ENCODE measurements at regions not wholly inside any gene's neighbourhood (a gene's known extent, or its start where the extent isn't known, plus 50 kb on each side); places are given as distances from the start of the nearest gene placed in this dataset.

- Histone ChIP-seq H3K9me3 (ENCODE audit: control insufficient read depth in 2 of 2, insufficient read depth in 1 of 2, low read depth in 1 of 2, low read length in 1 of 2) (no peaks in the 10 kb centered on the region), H3K4me3 (ENCODE audit: low read depth in 1 of 3, low read length in 3 of 3) (no peak overlapping the region), H3K36me3 (ENCODE audit: control insufficient read depth in 3 of 3, insufficient read depth in 2 of 3, low read depth in 1 of 3, low read length in 3 of 3) (no peaks in the 10 kb centered on the region), H3K27me3 (ENCODE audit: control insufficient read depth in 3 of 3, insufficient read depth in 3 of 3, low read length in 3 of 3) (no peaks in the 10 kb centered on the region), H3K27ac (ENCODE audit: low read depth in 1 of 3, low read length in 2 of 3) (no peak overlapping the region), H3K4me1 (ENCODE audit: control insufficient read depth in 3 of 3, insufficient read depth in 2 of 3, low read depth in 1 of 3, low read length in 2 of 3) (no peaks in the 10 kb centered on the region)
- FAIRE-seq = no peak
- WGBS, 3 donors = 75 to 88% (median 83%) methylated on average over 2 of the region's 2 CpGs
- no peak for DNase-seq
These were observed 1341.7 kb downstream of the PCDH7 start for GRCh38 chr4:32061916-32062315.

- Histone ChIP-seq H3K9me3 (ENCODE audit: control insufficient read depth in 2 of 2, insufficient read depth in 1 of 2, low read depth in 1 of 2, low read length in 1 of 2) (peaks cover 2 to 7% of the 10 kb centered on the region in 2 donors), H3K36me3 (ENCODE audit: control insufficient read depth in 3 of 3, insufficient read depth in 2 of 3, low read depth in 1 of 3, low read length in 3 of 3) (no peaks in the 10 kb centered on the region), H3K4me1 (ENCODE audit: control insufficient read depth in 3 of 3, insufficient read depth in 2 of 3, low read depth in 1 of 3, low read length in 2 of 3) (no peaks in the 10 kb centered on the region), H3K27me3 (ENCODE audit: control insufficient read depth in 3 of 3, insufficient read depth in 3 of 3, low read length in 3 of 3) (no peaks in the 10 kb centered on the region), H3K4me3 (ENCODE audit: low read depth in 1 of 3, low read length in 3 of 3) (no peak overlapping the region), H3K27ac (ENCODE audit: low read depth in 1 of 3, low read length in 2 of 3) (no peak overlapping the region)
- 40 to 68% (median 42%) methylated on average over 2 of the region's 2 CpGs for WGBS, 3 donors
- no peak for FAIRE-seq
- no peak for DNase-seq
These were observed 1353.4 kb downstream of the PCDH7 start for GRCh38 chr4:32073542-32073941.

GRCh38 chr4:32087211-32087610 lies 1367.0 kb downstream of the PCDH7 start:
- DNase-seq (no peak), FAIRE-seq (no peak)
- H3K27ac ChIP-seq (ENCODE audit: low read depth in 1 of 3, low read length in 2 of 3) = no peak overlapping the region
- no peaks in the 10 kb centered on the region for H3K36me3 ChIP-seq (ENCODE audit: control insufficient read depth in 3 of 3, insufficient read depth in 2 of 3, low read depth in 1 of 3, low read length in 3 of 3)
- H3K4me3 ChIP-seq (ENCODE audit: low read depth in 1 of 3, low read length in 3 of 3) = no peak overlapping the region
- WGBS, 3 donors = 70 to 82% (median 73%) methylated on average over 2 of the region's 2 CpGs
- no peaks in the 10 kb centered on the region for H3K27me3 ChIP-seq (ENCODE audit: control insufficient read depth in 3 of 3, insufficient read depth in 3 of 3, low read length in 3 of 3)
- peaks cover 0 to 8% of the 10 kb centered on the region in 2 donors for H3K9me3 ChIP-seq (ENCODE audit: control insufficient read depth in 2 of 2, insufficient read depth in 1 of 2, low read depth in 1 of 2, low read length in 1 of 2)
- H3K4me1 ChIP-seq (ENCODE audit: control insufficient read depth in 3 of 3, insufficient read depth in 2 of 3, low read depth in 1 of 3, low read length in 2 of 3) = no peaks in the 10 kb centered on the region

- Histone ChIP-seq H3K4me3 (ENCODE audit: low read depth in 1 of 3, low read length in 3 of 3) (no peak overlapping the region), H3K36me3 (ENCODE audit: control insufficient read depth in 3 of 3, insufficient read depth in 2 of 3, low read depth in 1 of 3, low read length in 3 of 3) (no peaks in the 10 kb centered on the region), H3K9me3 (ENCODE audit: control insufficient read depth in 2 of 2, insufficient read depth in 1 of 2, low read depth in 1 of 2, low read length in 1 of 2) (no peaks in the 10 kb centered on the region), H3K4me1 (ENCODE audit: control insufficient read depth in 3 of 3, insufficient read depth in 2 of 3, low read depth in 1 of 3, low read length in 2 of 3) (no peaks in the 10 kb centered on the region), H3K27me3 (ENCODE audit: control insufficient read depth in 3 of 3, insufficient read depth in 3 of 3, low read length in 3 of 3) (no peaks in the 10 kb centered on the region), H3K27ac (ENCODE audit: low read depth in 1 of 3, low read length in 2 of 3) (no peak overlapping the region)
- WGBS, 3 donors = 84 to 86% (median 85%) methylated on average over 2 of the region's 2 CpGs
- FAIRE-seq (peak; percentile 94), DNase-seq (no peak)
These were observed 1374.8 kb downstream of the PCDH7 start for GRCh38 chr4:32094987-32095386.

- no peaks in the 10 kb centered on the region for H3K9me3 ChIP-seq (ENCODE audit: control insufficient read depth in 2 of 2, insufficient read depth in 1 of 2, low read depth in 1 of 2, low read length in 1 of 2)
- no peaks in the 10 kb centered on the region for H3K27me3 ChIP-seq (ENCODE audit: control insufficient read depth in 3 of 3, insufficient read depth in 3 of 3, low read length in 3 of 3)
- 22 to 61% (median 59%) methylated on average over 1 of the region's 1 CpG for WGBS, 3 donors
- DNase-seq (no peak), FAIRE-seq (no peak)
- no peak overlapping the region for H3K4me3 ChIP-seq (ENCODE audit: low read depth in 1 of 3, low read length in 3 of 3)
- H3K27ac ChIP-seq (ENCODE audit: low read depth in 1 of 3, low read length in 2 of 3) = no peak overlapping the region
- H3K36me3 ChIP-seq (ENCODE audit: control insufficient read depth in 3 of 3, insufficient read depth in 2 of 3, low read depth in 1 of 3, low read length in 3 of 3) = no peaks in the 10 kb centered on the region
- no peaks in the 10 kb centered on the region for H3K4me1 ChIP-seq (ENCODE audit: control insufficient read depth in 3 of 3, insufficient read depth in 2 of 3, low read depth in 1 of 3, low read length in 2 of 3)
These were observed 1382.7 kb downstream of the PCDH7 start for GRCh38 chr4:32102896-32103295.

GRCh38 chr4:32106767-32107166 lies 1386.6 kb downstream of the PCDH7 start:
- 81 to 93% (median 85%) methylated on average over 3 of the region's 3 CpGs for WGBS, 3 donors
- DNase-seq (no peak), FAIRE-seq (no peak)
- Histone ChIP-seq H3K36me3 (ENCODE audit: control insufficient read depth in 3 of 3, insufficient read depth in 2 of 3, low read depth in 1 of 3, low read length in 3 of 3) (no peaks in the 10 kb centered on the region), H3K4me1 (ENCODE audit: control insufficient read depth in 3 of 3, insufficient read depth in 2 of 3, low read depth in 1 of 3, low read length in 2 of 3) (no peaks in the 10 kb centered on the region), H3K27me3 (ENCODE audit: control insufficient read depth in 3 of 3, insufficient read depth in 3 of 3, low read length in 3 of 3) (no peaks in the 10 kb centered on the region), H3K9me3 (ENCODE audit: control insufficient read depth in 2 of 2, insufficient read depth in 1 of 2, low read depth in 1 of 2, low read length in 1 of 2) (no peaks in the 10 kb centered on the region), H3K27ac (ENCODE audit: low read depth in 1 of 3, low read length in 2 of 3) (no peak overlapping the region), H3K4me3 (ENCODE audit: low read depth in 1 of 3, low read length in 3 of 3) (no peak overlapping the region)

GRCh38 chr4:32112891-32113290 lies 1392.7 kb downstream of the PCDH7 start:
- no peak for DNase-seq
- Histone ChIP-seq H3K4me3 (ENCODE audit: low read depth in 1 of 3, low read length in 3 of 3) (no peak overlapping the region), H3K4me1 (ENCODE audit: control insufficient read depth in 3 of 3, insufficient read depth in 2 of 3, low read depth in 1 of 3, low read length in 2 of 3) (no peaks in the 10 kb centered on the region), H3K27ac (ENCODE audit: low read depth in 1 of 3, low read length in 2 of 3) (no peak overlapping the region), H3K36me3 (ENCODE audit: control insufficient read depth in 3 of 3, insufficient read depth in 2 of 3, low read depth in 1 of 3, low read length in 3 of 3) (no peaks in the 10 kb centered on the region), H3K9me3 (ENCODE audit: control insufficient read depth in 2 of 2, insufficient read depth in 1 of 2, low read depth in 1 of 2, low read length in 1 of 2) (no peaks in the 10 kb centered on the region), H3K27me3 (ENCODE audit: control insufficient read depth in 3 of 3, insufficient read depth in 3 of 3, low read length in 3 of 3) (no peaks in the 10 kb centered on the region)
- FAIRE-seq = no peak

- H3K4me3 ChIP-seq (ENCODE audit: low read depth in 1 of 3, low read length in 3 of 3) = no peak overlapping the region
- WGBS, 3 donors = 67 to 76% (median 70%) methylated on average over 3 of the region's 3 CpGs
- no peak for DNase-seq
- no peak overlapping the region for H3K27ac ChIP-seq (ENCODE audit: low read depth in 1 of 3, low read length in 2 of 3)
- no peaks in the 10 kb centered on the region for H3K4me1 ChIP-seq (ENCODE audit: control insufficient read depth in 3 of 3, insufficient read depth in 2 of 3, low read depth in 1 of 3, low read length in 2 of 3)
- no peaks in the 10 kb centered on the region for H3K36me3 ChIP-seq (ENCODE audit: control insufficient read depth in 3 of 3, insufficient read depth in 2 of 3, low read depth in 1 of 3, low read length in 3 of 3)
- no peaks in the 10 kb centered on the region for H3K9me3 ChIP-seq (ENCODE audit: control insufficient read depth in 2 of 2, insufficient read depth in 1 of 2, low read depth in 1 of 2, low read length in 1 of 2)
- no peak for FAIRE-seq
- no peaks in the 10 kb centered on the region for H3K27me3 ChIP-seq (ENCODE audit: control insufficient read depth in 3 of 3, insufficient read depth in 3 of 3, low read length in 3 of 3)
These were observed 1397.5 kb downstream of the PCDH7 start for GRCh38 chr4:32117693-32118092.

GRCh38 chr4:32119907-32120306 lies 1399.7 kb downstream of the PCDH7 start:
- DNase-seq (peak in 1 of 2 donors; percentile 33), FAIRE-seq (no peak)
- H3K9me3 ChIP-seq (ENCODE audit: control insufficient read depth in 2 of 2, insufficient read depth in 1 of 2, low read depth in 1 of 2, low read length in 1 of 2) = no peaks in the 10 kb centered on the region
- no peak overlapping the region for H3K4me3 ChIP-seq (ENCODE audit: low read depth in 1 of 3, low read length in 3 of 3)
- H3K27ac ChIP-seq (ENCODE audit: low read depth in 1 of 3, low read length in 2 of 3) = no peak overlapping the region
- H3K4me1 ChIP-seq (ENCODE audit: control insufficient read depth in 3 of 3, insufficient read depth in 2 of 3, low read depth in 1 of 3, low read length in 2 of 3) = no peaks in the 10 kb centered on the region
- WGBS, 3 donors = 90 to 100% (median 99%) methylated on average over 1 of the region's 1 CpG
- H3K36me3 ChIP-seq (ENCODE audit: control insufficient read depth in 3 of 3, insufficient read depth in 2 of 3, low read depth in 1 of 3, low read length in 3 of 3) = no peaks in the 10 kb centered on the region
- no peaks in the 10 kb centered on the region for H3K27me3 ChIP-seq (ENCODE audit: control insufficient read depth in 3 of 3, insufficient read depth in 3 of 3, low read length in 3 of 3)

All from small intestine (tissue), 7 donors.